H9 (cell line): ENCODE measurements at regions not wholly inside any gene's neighbourhood (a gene's known extent, or its start where the extent isn't known, plus 50 kb on each side); places are given as distances from the start of the nearest gene placed in this dataset.

Experiments used
- DNase-seq: peaks from one replicate; pipeline ENCODE4 v3.0.0-alpha.2; 2017
- H2AFZ ChIP-seq: one replicate; pipeline ENCODE4 v1.6.1; 2013; ENCODE audit warnings: mild to moderate bottlenecking, low read length, control low read depth, moderate library complexity
- H2AK5ac ChIP-seq: 2 replicates; pipeline ENCODE4 v1.6.1; 2013; ENCODE audit warnings: low read length, control low read depth, mixed read lengths; ENCODE audit not compliant: insufficient read length
- H2BK120ac ChIP-seq: one replicate; pipeline ENCODE4 v1.6.1; 2013; ENCODE audit warnings: low read depth, mild to moderate bottlenecking, low read length, control low read depth, inconsistent platforms; ENCODE audit not compliant: poor library complexity, severe bottlenecking
- H2BK12ac ChIP-seq: 2 replicates; pipeline ENCODE4 v1.6.1; 2013; ENCODE audit warnings: low read length, control low read depth, mixed read lengths, low read depth; ENCODE audit not compliant: insufficient read length
- H2BK15ac ChIP-seq: 2 replicates; pipeline ENCODE4 v1.6.1; 2013; ENCODE audit warnings: low read depth, low read length, control low read depth
- H2BK20ac ChIP-seq: one replicate; pipeline ENCODE4 v1.6.1; 2013; ENCODE audit warnings: low read depth, mild to moderate bottlenecking, low read length, control low read depth, inconsistent platforms; ENCODE audit not compliant: poor library complexity, severe bottlenecking
- H2BK5ac ChIP-seq: 2 replicates; pipeline ENCODE4 v1.6.1; 2013; ENCODE audit warnings: low read length, control low read depth, mixed read lengths; ENCODE audit not compliant: insufficient read length
- H3K14ac ChIP-seq: 2 replicates; pipeline ENCODE4 v1.6.1; 2013; ENCODE audit warnings: low read length, control low read depth; ENCODE audit not compliant: insufficient read depth
- H3K18ac ChIP-seq: 2 replicates; pipeline ENCODE4 v1.6.1; 2013; ENCODE audit warnings: low read depth, mild to moderate bottlenecking, mixed read lengths, low read length, control low read depth; ENCODE audit not compliant: insufficient read length
- H3K23ac ChIP-seq: 2 replicates; pipeline ENCODE4 v1.6.1; 2013; ENCODE audit warnings: low read length, control low read depth, mixed read lengths, low read depth; ENCODE audit not compliant: insufficient read length
- H3K23me2 ChIP-seq: 2 replicates; pipeline ENCODE4 v1.6.1; 2013; ENCODE audit warnings: low read depth, mild to moderate bottlenecking, mixed read lengths, low read length, control low read depth; ENCODE audit not compliant: insufficient read length, poor library complexity, severe bottlenecking
- H3K27ac ChIP-seq: 2 replicates; pipeline ENCODE4 v1.5.1; 2013; ENCODE audit warnings: low read length, control low read depth, mixed read lengths, low read depth; ENCODE audit not compliant: insufficient read length
- H3K27me3 ChIP-seq: 2 replicates; pipeline ENCODE4 v1.6.1; 2013; ENCODE audit warnings: low read length, control low read depth, inconsistent platforms; ENCODE audit not compliant: insufficient read depth
- H3K4ac ChIP-seq: 2 replicates; pipeline ENCODE4 v1.6.1; 2013; ENCODE audit warnings: low read depth, mild to moderate bottlenecking, control low read depth, inconsistent platforms, low read length, moderate library complexity
- H3K4me1 ChIP-seq: 2 replicates; pipeline ENCODE4 v1.6.1; 2013; ENCODE audit warnings: low read length, control low read depth, inconsistent platforms; ENCODE audit not compliant: insufficient read depth
- H3K4me2 ChIP-seq: 2 replicates; pipeline ENCODE4 v1.6.1; 2013; ENCODE audit warnings: low read length, control low read depth, mixed read lengths; ENCODE audit not compliant: insufficient read length, insufficient read depth
- H3K56ac ChIP-seq: 2 replicates; pipeline ENCODE4 v1.6.1; 2013; ENCODE audit warnings: low read depth, mild to moderate bottlenecking, mixed read lengths, low read length, control low read depth; ENCODE audit not compliant: insufficient read length
- H3K79me1 ChIP-seq: 2 replicates; pipeline ENCODE4 v1.6.1; 2013; ENCODE audit warnings: low read depth, mild to moderate bottlenecking, moderate library complexity, low read length, control low read depth, inconsistent platforms; ENCODE audit not compliant: insufficient read depth, poor library complexity, severe bottlenecking
- H3K79me2 ChIP-seq: 2 replicates; pipeline ENCODE4 v1.6.1; 2013; ENCODE audit warnings: low read length, control low read depth, inconsistent platforms; ENCODE audit not compliant: insufficient read depth
- H3K9ac ChIP-seq: 2 replicates; pipeline ENCODE4 v1.6.1; 2013; ENCODE audit warnings: low read length, control low read depth, mixed read lengths; ENCODE audit not compliant: insufficient read length; ENCODE audit errors: extremely low read depth
- H3K9me3 ChIP-seq: one replicate; pipeline ENCODE4 v1.6.1; 2013; ENCODE audit warnings: low read depth, low read length, inconsistent platforms; ENCODE audit not compliant: control insufficient read depth
- H3T11ph ChIP-seq: one replicate; pipeline ENCODE4 v1.6.1; 2013; ENCODE audit warnings: mild to moderate bottlenecking, low read length, control low read depth, inconsistent platforms
- H4K20me1 ChIP-seq: one replicate; pipeline ENCODE4 v1.6.1; 2013; ENCODE audit not compliant: control insufficient read depth, insufficient read length, insufficient read depth
- H4K5ac ChIP-seq: 2 replicates; pipeline ENCODE4 v1.6.1; 2013; ENCODE audit warnings: low read depth, mild to moderate bottlenecking, mixed read lengths, low read length, control low read depth; ENCODE audit not compliant: insufficient read length
- H4K8ac ChIP-seq: replicated peaks from 2 replicates; pipeline ENCODE4 v1.6.1; 2013; ENCODE audit warnings: low read length, control low read depth, mixed read lengths, low read depth; ENCODE audit not compliant: insufficient read length
- H4K91ac ChIP-seq: 2 replicates; pipeline ENCODE4 v1.6.1; 2013; ENCODE audit warnings: low read depth, mild to moderate bottlenecking, moderate library complexity, mixed read lengths, low read length, control low read depth; ENCODE audit not compliant: insufficient read length
- H3K27ac Mint-ChIP-seq, 3 experiments: 2 replicates in 2 of 3; 3 replicates in 1 of 3; pipeline ENCODE4 v1.8.0; 2020 to 2021; ENCODE audit warnings: mixed read lengths in 3 of 3, mild to moderate bottlenecking in 1 of 3, moderate library complexity in 1 of 3
- H3K27me3 Mint-ChIP-seq: 2 replicates; pipeline ENCODE4 v1.8.0; 2021; ENCODE audit warnings: low read depth, mild to moderate bottlenecking, moderate library complexity, mixed read lengths
- H3K36me3 Mint-ChIP-seq, 3 experiments: 2 replicates in 2 of 3; 3 replicates in 1 of 3; pipeline ENCODE4 v1.8.0; 2020 to 2021; ENCODE audit warnings: low read depth in 3 of 3, mixed read lengths in 3 of 3; ENCODE audit not compliant: insufficient read depth in 1 of 3
- H3K4me1 Mint-ChIP-seq, 2 experiments: 2 replicates each; pipeline ENCODE4 v1.8.0; 2020; ENCODE audit warnings: mixed read lengths in 2 of 2
- H3K4me3 Mint-ChIP-seq, 2 experiments: 2 replicates in 1 of 2; 3 replicates in 1 of 2; pipeline ENCODE4 v1.8.0; 2020 to 2021; ENCODE audit warnings: mild to moderate bottlenecking in 2 of 2, mixed read lengths in 2 of 2, moderate library complexity in 1 of 2
- H3K9me3 Mint-ChIP-seq, 2 experiments: 2 replicates in 1 of 2; 3 replicates in 1 of 2; pipeline ENCODE4 v1.8.0; 2020; ENCODE audit warnings: mild to moderate bottlenecking in 2 of 2, mixed read lengths in 2 of 2, moderate library complexity in 1 of 2
- CTCF ChIP-seq: fragments of 200-600 bp; sonication (generic); conservative IDR thresholded peaks from 3 replicates; pipeline ENCODE4 v1.8.0; 2021; ENCODE audit warnings: antibody characterized with exemption, mild to moderate bottlenecking
- whole genome bisulfite sequencing: extraction: QIAGEN DNeasy Blood & Tissue Kit; methylation state at CpG from one replicate; pipeline ENCODE4 v1.1.7; 2013; ENCODE audit warnings: missing lambda C conversion rate, low lambda C conversion rate, mixed read lengths; ENCODE audit not compliant: insufficient read length; ENCODE audit errors: extremely low coverage; 5-methylcytosine and 5-hydroxymethylcytosine counted together

DNA sequence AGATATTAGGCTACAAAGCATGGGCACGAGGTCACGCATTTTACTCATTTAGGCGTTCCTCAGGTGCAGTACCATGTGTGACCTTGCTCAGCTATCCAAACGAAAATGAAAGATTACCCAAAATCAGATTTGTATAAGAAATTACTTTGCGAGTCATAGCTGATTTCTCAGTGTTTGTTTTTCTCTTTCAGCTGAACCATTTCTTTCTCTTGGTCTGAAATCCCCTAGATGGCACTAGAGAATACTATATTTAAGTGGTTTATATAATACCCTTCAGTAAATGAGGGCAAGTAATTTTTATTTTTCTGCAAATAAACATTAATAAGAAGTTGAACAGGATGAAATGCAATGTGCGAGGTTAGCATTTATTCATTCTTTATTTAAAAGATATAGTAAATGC lies 496.6 kb downstream of the STIM2 start:
- no peak overlapping the region for H3K4me2 ChIP-seq
- Mint-ChIP-seq H3K27ac (no peak overlapping the region), H3K4me1 (peaks cover 9 to 26% of the 10 kb centered on the region in 2 experiments), H3K4me3 (no peak overlapping the region), H3K36me3 (no peaks in the 10 kb centered on the region), H3K27me3 (no peaks in the 10 kb centered on the region), H3K9me3 (peaks cover 2 to 3% of the 10 kb centered on the region in 2 experiments; a peak in 1 of 5 replicates)
- no peak overlapping the region for H4K5ac ChIP-seq
- no peak overlapping the region for H3K23ac ChIP-seq
- no peaks in the 10 kb centered on the region for H3K27me3 ChIP-seq
- peak; percentile 56 for TF ChIP-seq CTCF
- H3K14ac ChIP-seq, result no peak overlapping the region
- H3K4ac ChIP-seq, result no peak overlapping the region
- no peaks in the 10 kb centered on the region for H3K79me1 ChIP-seq
- H3K23me2 ChIP-seq, result no peaks in the 10 kb centered on the region
- H3T11ph ChIP-seq, result no peak overlapping the region
- H4K8ac ChIP-seq, result no peak overlapping the region
- H2BK15ac ChIP-seq, result no peak overlapping the region
- no peak overlapping the region for H2BK12ac ChIP-seq
- no peaks in the 10 kb centered on the region for H3K9me3 ChIP-seq
- H4K91ac ChIP-seq, result no peak overlapping the region
- no peak overlapping the region for H2BK5ac ChIP-seq
- H2AK5ac ChIP-seq, result no peak overlapping the region
- H3K27ac ChIP-seq, result no peak overlapping the region
- no peaks in the 10 kb centered on the region for H4K20me1 ChIP-seq
- no peak for DNase-seq
- H3K79me2 ChIP-seq, result no peaks in the 10 kb centered on the region
- no peaks in the 10 kb centered on the region; the same call in 1 of the 2 replicates for H3K4me1 ChIP-seq
- no peak overlapping the region for H3K18ac ChIP-seq
- no peak overlapping the region for H2BK120ac ChIP-seq
- H3K9ac ChIP-seq, result no peak overlapping the region
- H2BK20ac ChIP-seq, result no peak overlapping the region
- no peak overlapping the region for H2AFZ ChIP-seq
- WGBS, result no CpG with 5 or more reads among the region's 6 CpGs
- no peak overlapping the region for H3K56ac ChIP-seq
